Islet of Langerhans (tissue), 1 donor: ENCODE measurements at regions not wholly inside any gene's neighbourhood (a gene's known extent, or its start where the extent isn't known, plus 50 kb on each side); places are given as distances from the start of the nearest gene placed in this dataset.

Source experiments
- FAIRE-seq: peaks from one replicate; lab custom pipeline; 2011; peaks lifted over from hg19 to GRCh38; lab: Jason Lieb, UNC

DNA sequence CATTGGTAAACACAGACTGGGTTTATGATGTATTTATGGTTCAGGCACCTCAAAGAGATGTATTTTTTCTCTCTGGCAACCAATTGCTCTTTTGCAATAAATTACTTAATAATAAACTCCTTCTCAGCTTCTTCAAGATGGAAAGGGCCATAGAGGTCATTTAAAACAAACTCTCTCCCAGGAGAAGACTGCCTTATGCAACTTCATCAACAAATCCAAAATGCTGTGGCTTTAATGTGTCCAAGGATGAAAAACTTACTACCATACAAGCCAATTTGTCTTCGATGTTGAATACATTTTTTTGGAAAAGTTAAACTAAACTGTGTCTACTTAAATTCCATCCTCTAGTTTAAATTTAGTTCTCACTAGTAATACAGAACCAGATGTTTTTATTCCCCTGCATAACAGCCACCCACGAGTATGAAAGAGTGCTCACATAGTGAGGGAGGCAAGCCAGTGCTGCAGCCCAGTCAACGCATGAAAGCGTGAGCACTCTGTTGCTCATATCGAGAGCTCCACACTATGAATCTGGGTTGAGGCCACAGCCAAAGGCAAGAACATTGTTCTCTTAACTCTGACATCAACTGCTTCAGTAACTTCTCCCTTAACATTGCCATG, 761.3 kb upstream of the GRM7 start:
- FAIRE-seq: no peak

DNA sequence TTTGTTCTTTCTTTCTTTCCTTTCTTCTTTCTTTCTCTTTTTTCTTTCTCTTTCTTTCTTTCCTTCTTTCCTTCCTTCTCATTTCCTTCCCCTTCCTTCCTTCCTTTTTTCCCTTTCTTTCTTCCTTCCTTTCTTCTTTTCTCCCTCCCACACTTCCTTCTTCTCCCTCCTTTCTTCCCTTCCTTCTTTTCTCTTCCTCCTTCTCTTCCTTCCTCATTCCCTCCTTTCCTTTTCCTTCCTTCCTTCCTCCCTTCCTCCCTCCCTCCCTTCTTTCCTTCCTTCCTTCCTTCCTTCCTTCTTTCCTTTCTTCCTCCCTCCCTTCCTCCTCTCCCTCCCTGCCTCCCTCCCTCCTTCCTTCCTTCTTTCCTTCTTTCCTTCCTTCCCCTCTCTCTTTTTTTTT, 755.7 kb upstream of the GRM7 start:
- FAIRE-seq: no peak

DNA sequence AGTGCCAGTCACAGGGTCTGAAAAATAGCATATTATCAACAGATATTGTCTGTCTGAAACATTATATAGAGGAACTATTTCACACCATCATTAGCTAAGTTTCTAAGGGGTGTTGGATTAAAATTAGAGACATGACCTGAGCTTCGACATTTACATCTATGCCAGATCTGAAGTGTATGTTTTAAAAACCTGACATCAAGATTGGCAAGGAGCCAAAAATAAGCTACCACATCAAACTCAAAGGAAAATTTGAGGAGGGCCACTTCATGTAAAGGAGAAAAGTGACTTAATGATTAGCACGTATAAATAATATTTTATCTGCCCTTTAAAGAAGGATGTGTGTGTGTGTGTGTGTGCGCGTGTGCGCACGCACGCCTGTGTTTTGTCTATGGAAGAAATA, 752.0 kb upstream of the GRM7 start:
- no peak for FAIRE-seq

DNA sequence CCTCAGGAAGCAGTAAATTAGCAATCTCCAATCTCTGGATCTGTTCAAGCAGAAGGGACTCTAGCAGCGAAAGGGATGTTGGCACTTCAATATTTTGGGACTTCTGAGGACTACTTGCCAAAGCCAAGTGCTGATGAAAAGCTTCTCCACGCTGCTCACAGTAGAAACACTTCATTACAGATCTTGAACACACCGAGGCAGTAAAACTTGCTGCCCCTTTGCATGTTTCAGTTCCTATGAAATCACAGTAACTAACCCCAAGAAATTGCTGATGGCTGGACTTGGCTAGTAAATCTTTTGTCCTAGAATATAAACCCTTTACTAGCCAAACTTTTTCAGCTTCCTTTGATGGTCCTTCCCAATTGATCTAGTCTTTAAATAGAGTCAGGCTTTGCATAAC, 750.5 kb upstream of the GRM7 start:
- FAIRE-seq: no peak

DNA sequence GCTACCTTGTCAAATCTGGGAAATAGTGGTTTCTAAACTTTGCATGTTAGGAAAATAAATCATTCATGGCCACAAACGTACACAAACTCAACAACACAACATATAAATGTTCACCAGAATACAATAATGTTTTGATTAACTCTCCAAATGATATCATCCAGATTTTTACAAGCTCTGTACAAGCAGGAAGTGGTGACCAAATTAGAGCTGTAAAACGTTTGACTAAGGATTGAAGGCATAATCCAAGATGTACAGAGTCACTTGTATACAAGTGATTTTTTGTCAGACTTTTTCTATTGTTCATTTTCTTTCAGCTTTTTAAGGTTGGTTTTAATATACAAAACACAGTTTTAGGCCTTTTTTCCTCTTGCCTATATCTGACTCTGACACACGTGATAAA, 748.4 kb upstream of the GRM7 start:
- FAIRE-seq: no peak

DNA sequence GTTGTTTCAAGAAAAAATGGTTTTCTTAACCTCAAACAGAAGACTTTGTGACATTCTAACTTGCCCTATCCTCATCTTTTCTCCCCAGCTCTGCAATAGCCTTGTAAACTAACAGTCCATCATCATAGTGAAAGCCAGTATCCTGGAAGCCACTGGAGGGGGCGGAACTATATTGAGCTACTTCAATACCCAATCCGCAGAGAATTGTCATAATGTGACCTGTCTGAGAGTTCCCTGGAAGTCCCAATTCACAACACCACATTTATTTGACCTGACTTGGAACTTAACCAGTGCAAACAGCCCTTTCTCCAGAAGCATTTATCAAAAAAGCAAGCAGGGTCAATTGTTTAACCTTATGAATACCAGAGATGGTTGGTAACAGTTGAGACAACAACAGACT, 747.6 kb upstream of the GRM7 start:
- FAIRE-seq: no peak

DNA sequence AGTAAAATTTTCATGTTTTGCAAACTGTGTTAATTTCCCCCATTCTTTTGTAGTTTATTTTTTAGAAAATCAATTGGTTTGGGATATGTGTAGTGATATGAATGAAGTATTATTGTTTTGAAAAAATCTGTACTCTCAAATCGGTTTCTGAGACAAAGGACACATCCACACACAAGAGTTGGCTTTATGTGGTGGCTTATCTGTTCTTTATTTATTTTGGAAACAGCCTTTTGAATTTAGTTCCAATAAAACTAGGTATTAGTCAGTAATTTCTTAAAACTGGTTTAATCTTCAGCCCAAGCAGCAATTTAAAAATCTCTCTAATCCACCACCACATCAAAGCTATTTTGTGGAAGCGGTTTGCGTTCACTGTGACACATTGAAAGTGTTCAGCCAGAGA, 741.5 kb upstream of the GRM7 start:
- FAIRE-seq: no peak

DNA sequence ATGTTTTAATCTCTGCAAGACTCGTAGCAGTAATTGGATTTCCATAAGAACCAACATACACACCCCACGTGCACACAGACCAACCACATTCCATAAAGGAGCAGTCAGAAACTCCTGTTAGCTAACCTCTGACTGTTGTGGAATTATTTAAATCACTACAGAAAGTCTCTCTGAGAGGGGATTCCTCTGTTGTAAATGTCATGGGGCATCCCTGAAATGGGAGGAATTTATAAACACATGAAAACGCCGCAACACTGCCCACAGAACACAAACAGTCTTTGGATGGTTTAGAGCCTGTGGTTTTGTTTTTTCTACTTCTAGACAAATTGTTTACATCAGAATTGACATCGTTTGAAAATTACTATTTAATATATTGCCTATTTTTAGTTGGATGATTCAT, 740.1 kb upstream of the GRM7 start:
- FAIRE-seq: no peak

DNA sequence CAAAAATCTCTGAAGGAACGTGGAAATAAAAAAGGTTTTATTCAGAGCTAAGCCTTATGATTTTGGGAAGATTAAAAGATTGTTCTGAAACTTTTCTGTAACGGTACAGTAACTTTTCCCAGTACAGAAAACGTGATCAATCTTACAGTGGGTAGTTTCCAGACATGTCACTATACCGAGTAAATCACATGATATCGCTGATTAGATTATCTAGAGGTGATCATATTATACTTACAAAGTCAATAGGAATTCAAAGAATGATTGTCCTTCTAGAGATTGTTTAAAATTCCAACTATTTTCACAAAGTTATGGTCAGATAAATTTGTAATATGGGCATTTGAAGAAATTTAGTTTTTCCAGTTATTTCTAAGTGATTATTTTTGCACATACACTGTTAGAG, 736.0 kb upstream of the GRM7 start:
- FAIRE-seq: no peak

DNA sequence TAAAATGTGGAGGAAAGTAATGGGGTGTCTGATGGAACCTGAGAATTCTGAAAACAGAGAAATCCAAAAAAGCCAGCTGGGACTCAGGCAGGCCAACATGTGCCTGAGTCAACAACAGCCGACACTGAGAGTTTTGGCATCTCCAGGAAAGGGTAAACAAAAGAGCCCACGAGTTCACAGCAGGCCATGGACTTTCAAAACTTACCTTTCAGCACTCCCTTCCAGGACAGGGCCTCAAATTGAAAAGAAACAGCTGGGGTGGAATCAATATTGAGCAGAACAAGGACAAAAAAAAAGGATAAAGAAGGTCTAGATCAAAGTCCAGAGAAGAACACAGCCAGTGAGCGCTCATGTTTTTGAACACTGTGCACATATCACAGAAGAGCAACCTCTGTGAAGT, 735.4 kb upstream of the GRM7 start:
- no peak for FAIRE-seq

DNA sequence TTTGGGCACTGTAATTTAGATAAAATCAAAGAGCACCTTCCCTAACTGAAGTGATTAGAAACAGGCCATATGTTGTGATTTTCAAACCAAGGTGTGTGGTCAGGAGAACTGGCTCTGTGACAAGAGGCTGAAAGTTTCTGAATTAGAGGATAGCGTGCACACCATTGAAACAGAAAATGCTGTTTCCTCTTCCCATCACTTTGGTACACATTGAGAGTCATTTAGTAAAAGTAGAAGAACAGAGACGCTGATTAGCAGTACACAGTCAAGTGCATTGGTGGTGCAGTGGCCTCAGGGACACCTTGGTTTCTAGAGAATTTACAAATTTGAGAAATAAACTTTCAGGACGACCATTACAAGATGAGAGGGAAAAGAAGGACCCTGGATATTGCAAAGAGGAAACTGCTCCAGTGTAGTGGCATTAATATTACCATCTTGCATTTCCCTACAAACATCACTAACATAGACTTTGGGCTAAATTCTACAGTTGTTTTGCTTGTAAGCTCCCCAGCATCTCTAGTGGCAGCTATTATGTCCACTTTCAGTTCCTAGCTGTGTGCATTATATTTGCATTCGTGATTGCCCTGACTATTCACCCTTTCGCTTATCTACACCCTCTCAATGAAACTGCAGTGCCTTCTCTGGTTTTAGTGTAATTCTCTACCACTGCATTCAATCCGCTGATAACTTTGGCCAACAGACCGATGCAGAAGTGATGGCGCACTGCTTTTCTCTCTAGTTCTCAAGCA, 728.1 kb upstream of the GRM7 start:
- FAIRE-seq: no peak

DNA sequence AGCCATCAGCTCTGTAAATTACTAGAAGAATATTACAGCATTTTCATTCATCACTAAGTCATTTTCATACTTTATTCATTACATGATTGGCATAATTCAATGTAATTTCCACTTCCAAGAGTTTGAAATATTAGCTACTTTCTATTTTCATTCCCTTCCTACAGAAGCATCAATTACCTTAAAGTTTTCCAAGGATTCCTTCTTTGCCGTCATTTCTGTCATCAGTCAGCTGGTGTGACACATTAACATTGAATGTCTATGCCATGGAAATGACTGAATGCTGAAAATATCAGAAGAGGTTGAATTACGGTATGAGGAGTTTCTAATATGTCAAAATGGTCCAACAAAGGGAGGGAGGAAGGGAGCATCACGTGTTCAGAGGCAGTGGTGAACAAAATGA, 718.2 kb upstream of the GRM7 start:
- FAIRE-seq: no peak

DNA sequence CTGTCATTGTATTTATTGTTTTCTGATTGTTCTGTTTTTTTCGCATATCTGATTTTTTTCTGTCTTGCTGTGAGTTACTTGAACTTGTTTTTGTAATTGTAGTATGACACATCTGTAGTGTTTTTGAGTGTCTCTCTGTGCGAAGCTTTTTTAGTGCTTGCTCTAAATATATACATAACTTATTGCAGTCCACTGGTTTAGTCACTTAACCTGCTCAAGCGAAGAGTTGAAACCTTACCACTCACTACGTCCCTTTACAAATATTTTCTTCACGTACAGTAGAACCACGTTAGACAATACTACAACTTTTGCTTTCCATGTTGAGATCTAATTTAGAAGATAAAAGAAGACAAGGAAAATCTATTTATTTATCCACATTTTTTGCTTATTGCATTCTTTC, 713.0 kb upstream of the GRM7 start:
- FAIRE-seq: no peak

DNA sequence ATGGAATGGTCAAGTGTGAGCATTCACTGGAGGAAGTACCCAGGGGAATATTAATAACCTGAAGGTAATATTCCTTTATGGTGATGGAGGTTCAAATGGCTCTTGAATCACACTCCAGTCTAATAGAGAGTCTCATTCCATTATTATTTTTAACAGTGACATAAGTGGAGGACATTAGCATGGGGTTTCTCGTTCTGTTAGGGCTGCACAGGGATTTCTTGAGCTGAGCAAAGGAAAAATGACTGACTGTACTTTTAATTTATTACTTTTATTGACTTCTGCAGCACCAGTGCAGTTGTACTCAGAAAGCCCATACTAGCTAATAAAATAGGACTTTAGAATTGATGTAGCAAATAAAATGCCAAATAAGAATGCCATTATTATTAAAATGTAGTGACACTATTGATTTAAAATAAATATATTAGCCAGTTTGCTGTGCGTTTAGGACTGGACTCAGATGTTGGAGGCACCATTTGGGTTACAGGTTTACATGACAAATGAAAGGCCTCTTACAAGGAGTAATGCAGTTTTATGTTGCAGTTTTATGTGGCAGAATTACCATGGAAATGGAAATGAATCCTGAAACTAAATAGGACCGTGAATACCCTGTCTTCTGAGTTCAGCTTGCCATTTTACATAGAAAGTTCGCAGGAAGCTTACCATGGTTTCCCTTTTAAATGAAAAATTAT, 705.1 kb upstream of the GRM7 start:
- no peak for FAIRE-seq

DNA sequence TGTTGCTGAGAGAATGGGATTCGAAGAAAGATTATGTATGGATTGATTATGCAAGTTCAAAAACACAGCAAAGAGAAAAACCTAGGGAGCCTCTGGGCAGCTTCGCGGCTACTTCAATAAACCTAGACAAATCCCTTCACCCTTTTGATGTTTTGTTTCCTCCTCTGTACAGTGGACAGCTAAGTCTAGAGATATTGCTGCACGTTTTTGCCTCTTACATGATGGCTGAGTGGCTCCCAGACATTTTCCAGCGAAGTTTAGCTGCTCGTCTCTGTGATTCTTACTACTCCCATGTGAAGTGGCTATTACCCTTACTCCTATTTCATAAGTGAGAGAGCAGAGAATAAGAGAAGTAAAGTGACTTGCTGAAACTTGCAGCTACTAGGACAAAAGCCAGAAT, 695.0 kb upstream of the GRM7 start:
- no peak for FAIRE-seq

DNA sequence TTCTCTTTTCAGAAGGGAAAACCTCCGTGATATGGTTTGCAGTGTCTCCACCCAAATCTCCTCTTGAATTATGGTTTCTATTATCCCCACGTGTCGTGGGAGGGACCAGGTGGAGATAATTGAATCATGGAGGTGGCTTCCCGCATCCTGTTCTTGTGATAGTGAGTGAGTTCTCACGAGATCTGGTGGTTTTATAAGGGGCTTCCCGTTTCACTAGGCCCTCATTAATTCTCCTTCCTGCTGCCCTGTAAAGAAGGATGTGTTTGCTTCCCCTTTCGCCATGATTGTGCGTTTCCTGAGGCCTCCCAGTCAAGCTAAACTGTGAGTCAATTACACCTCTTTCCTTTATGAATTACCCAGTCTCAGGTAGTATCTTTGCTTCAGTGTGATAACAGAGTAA, 692.7 kb upstream of the GRM7 start:
- no peak for FAIRE-seq

DNA sequence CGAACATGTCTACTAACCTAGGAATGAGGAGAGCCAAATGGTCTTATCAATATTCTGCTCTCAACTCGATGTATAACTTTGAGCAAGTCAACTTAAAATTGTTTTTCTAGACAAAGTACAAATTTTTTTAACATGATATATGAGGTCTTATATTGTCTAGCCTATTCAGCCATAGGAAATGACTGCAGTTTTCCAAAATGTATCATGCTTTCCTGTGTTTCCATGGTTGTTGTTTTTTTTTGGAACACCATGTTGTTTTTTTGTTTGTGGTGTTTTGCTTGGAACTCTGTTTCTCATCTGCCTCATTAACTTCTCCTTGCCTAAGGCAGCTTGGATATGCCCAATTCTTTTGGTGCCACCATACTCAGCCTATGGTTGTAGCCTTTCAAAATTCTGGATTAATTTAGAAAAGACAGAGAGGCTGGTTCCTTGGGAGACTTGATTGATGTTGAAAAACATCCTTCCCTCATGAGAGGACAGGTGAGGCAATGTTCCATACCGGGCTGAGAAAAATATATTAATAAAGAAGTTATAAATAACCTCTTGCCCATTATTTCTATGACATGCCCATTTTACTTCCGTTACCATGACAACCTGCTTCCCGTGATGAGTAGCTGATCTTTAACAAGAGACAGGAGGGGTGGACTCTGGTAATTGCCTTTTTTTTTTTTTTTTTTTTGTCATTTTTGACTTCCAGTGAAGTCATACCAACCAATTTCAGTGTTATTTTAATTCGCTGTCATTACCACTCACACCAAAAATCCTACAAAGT, 687.9 kb upstream of the GRM7 start:
- FAIRE-seq: no peak

DNA sequence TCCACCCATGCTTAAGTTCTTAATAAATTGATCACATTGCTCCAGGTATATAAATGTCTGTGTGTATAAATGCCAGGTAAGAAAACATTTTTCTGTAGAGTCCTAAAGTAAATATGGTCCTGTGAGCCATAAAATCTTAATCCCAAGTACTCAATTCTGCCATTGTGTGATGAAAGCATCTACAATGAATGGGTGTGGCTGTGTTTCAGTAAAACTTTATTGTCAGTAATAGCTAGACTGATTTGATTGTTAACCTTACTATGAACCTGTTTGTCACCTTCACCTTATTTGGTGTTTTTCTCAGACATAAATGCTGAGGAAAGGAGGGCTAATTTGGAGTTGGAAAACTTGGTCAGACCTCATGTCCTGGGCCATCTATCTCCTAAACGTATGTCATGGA, 683.5 kb upstream of the GRM7 start:
- FAIRE-seq: no peak

DNA sequence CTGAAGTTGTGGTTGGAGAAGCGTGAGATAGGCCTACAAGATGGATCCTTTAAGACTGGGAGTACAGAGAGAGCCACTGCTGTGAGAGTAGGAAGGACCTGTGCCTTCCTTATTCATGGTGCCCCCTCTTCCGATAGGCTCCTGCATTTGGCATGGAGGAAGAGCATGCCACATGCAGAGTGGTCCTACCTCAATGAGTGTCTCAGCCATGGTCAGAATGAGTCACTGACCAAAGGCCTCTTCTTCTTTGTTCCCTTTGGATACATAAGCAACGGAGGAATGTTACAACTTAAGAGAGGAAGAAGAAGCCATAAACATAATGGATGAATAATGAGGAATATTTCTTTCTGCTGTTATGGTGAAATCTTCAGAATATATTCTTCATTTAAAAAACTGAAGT, 681.2 kb upstream of the GRM7 start:
- FAIRE-seq: no peak

DNA sequence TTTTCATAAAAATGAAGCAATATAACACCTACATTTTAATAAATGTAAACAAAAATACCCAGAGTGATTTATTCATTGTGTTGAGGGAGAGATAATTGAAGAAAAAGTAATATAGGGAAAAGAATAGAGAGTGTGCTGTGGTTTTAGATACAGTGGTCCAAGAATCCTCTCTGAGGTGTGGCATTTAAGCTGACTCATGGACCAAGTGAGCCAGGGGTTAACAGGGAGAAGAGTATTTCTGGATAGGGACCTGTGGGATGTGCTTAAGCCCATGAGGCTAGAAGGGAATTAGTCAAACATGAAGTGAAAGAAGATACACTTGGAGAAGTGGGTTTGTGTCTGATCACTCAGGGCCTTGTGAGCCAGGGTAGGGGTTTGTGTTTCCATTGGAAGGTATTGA, 680.7 kb upstream of the GRM7 start:
- FAIRE-seq: no peak

DNA sequence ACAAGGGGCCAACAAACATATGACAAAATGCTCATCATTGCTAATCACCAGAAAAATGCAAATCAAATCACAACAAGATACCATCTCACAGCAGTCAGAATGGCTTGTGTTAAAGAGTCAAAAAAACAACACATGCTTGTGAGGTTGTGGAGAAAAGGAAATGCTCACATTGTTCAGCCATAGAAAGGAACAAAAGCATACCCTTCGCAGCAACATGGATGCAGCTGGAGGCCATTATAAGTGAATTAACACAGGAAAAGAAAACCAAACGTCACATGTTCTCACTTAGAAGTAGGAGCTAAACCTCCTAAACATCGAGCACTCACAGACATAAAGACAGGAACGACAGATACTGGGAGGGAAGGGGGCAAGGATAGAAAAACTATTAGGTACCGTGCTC, 678.4 kb upstream of the GRM7 start:
- FAIRE-seq: no peak

DNA sequence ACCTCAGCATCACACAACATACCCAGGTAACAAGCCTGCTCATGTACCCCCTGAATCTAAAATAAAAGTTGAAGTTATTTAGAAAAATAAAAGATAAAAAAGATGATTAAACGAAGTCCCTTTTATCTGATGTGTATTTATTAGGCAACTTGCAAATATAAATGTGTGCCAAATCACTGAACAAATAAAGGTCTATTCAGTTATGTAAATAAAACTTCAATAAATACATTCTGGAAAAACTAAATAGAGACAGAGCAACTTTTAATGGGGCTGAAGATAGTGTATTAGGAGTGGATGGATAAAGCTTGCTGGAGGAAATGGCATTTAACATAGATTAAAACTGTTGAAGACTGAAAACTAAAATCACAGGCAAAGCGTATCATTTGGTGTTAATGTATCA, 678.0 kb upstream of the GRM7 start:
- no peak for FAIRE-seq

DNA sequence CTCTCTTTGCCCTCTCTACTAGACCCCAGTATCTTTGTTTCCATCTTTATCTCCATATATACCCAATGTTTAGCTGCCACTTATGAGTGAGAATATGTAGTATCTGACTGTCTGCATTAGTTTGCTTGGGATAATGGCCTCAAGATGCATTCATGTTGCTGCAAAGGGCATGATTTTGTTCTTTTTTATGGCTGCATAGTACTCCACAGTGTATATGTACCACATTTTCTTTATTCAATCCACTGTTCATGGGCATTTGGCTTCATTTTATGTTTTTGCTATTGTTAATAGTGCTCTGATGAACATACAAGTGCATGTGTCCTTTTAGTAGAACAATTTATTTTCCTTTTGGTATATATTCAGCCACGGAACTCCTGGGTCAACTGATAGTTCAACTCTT, 671.5 kb upstream of the GRM7 start:
- FAIRE-seq: no peak
